ENCODE measurements at regions not wholly inside any gene's neighbourhood (a gene's known extent, or its start where the extent isn't known, plus 50 kb on each side); places are given as distances from the start of the nearest gene placed in this dataset.

GRCh38 chr10:6929148-6929830 is 349.2 kb upstream of the PRKCQ start:
- in situ Hi-C loops (cut with MboI; ENCODE audit: low sequenced_read_pairs) = no loop called here

GRCh38 chr10:6928586-6928985 is 348.5 kb upstream of the PRKCQ start:
- in situ Hi-C loops (cut with MboI; ENCODE audit: low sequenced_read_pairs) = no loop called here

- in situ Hi-C loops (cut with MboI; ENCODE audit: low sequenced_read_pairs) = no loop called here
Observed at GRCh38 chr10:6926971-6927370, 346.9 kb upstream of the PRKCQ start.

- in situ Hi-C loops (cut with MboI; ENCODE audit: low sequenced_read_pairs) = no loop called here
Observed at GRCh38 chr10:6925146-6925545, 345.1 kb upstream of the PRKCQ start.

GRCh38 chr10:6924166-6924565 is 344.1 kb upstream of the PRKCQ start:
- in situ Hi-C loops (cut with MboI; ENCODE audit: low sequenced_read_pairs) = loop anchor here (25.0 kb wide), 1 partner anchor 488 kb away; the partner anchor contains the start of gene SFMBT2

GRCh38 chr10:6921026-6921425 is 340.9 kb upstream of the PRKCQ start:
- in situ Hi-C loops (cut with MboI; ENCODE audit: low sequenced_read_pairs) = loop anchor here (25.0 kb wide), 1 partner anchor 491 kb away; the partner anchor contains the start of gene SFMBT2

- in situ Hi-C loops (cut with MboI; ENCODE audit: low sequenced_read_pairs) = loop anchor here (25.0 kb wide), 1 partner anchor 492 kb away; the partner anchor contains the start of gene SFMBT2
Observed at GRCh38 chr10:6920072-6921019, 340.3 kb upstream of the PRKCQ start.

- in situ Hi-C loops (cut with MboI; ENCODE audit: low sequenced_read_pairs) = loop anchor here (10.0 to 25.0 kb wide), 2 partner anchors 74 to 493 kb away; partner anchors contain the start of gene SFMBT2
Observed at GRCh38 chr10:6919077-6919476, 339.0 kb upstream of the PRKCQ start.

- in situ Hi-C loops (cut with MboI; ENCODE audit: low sequenced_read_pairs) = loop anchor here (10.0 to 25.0 kb wide), 2 partner anchors 74 to 494 kb away; partner anchors contain the start of gene SFMBT2
Observed at GRCh38 chr10:6918305-6918704, 338.2 kb upstream of the PRKCQ start.

- in situ Hi-C loops (cut with MboI; ENCODE audit: low sequenced_read_pairs) = loop anchor here (10.0 to 25.0 kb wide), 2 partner anchors 72 to 495 kb away; partner anchors contain the start of gene SFMBT2
Observed at GRCh38 chr10:6917125-6917524, 337.0 kb upstream of the PRKCQ start.

- in situ Hi-C loops (cut with MboI; ENCODE audit: low sequenced_read_pairs) = loop anchor here (10.0 to 25.0 kb wide), 2 partner anchors 72 to 496 kb away; partner anchors contain the start of gene SFMBT2
Observed at GRCh38 chr10:6916601-6917000, 336.5 kb upstream of the PRKCQ start.

- in situ Hi-C loops (cut with MboI; ENCODE audit: low sequenced_read_pairs) = loop anchor here (10.0 to 25.0 kb wide), 2 partner anchors 71 to 497 kb away; partner anchors contain the start of gene SFMBT2
Observed at GRCh38 chr10:6915307-6915706, 335.2 kb upstream of the PRKCQ start.

- in situ Hi-C loops (cut with MboI; ENCODE audit: low sequenced_read_pairs) = loop anchor here (10.0 to 25.0 kb wide), 2 partner anchors 68 to 499 kb away; partner anchors contain the start of gene SFMBT2
Observed at GRCh38 chr10:6912929-6913328, 332.9 kb upstream of the PRKCQ start.

GRCh38 chr10:6912424-6912823 is 332.3 kb upstream of the PRKCQ start:
- in situ Hi-C loops (cut with MboI; ENCODE audit: low sequenced_read_pairs) = loop anchor here (10.0 to 25.0 kb wide), 2 partner anchors 68 to 500 kb away; partner anchors contain the start of gene SFMBT2

- in situ Hi-C loops (cut with MboI; ENCODE audit: low sequenced_read_pairs) = loop anchor here (10.0 to 25.0 kb wide), 2 partner anchors 67 to 500 kb away; partner anchors contain the start of gene SFMBT2
Observed at GRCh38 chr10:6912021-6912420, 331.9 kb upstream of the PRKCQ start.

GRCh38 chr10:6909905-6910560 is 330.0 kb upstream of the PRKCQ start:
- in situ Hi-C loops (cut with MboI; ENCODE audit: low sequenced_read_pairs) = loop anchor here (10.0 to 25.0 kb wide), 2 partner anchors 65 to 502 kb away; partner anchors contain the start of gene SFMBT2

GRCh38 chr10:6907877-6908530 is 327.9 kb upstream of the PRKCQ start:
- in situ Hi-C loops (cut with MboI; ENCODE audit: low sequenced_read_pairs) = loop anchor here (25.0 kb wide), 1 partner anchor 504 kb away; the partner anchor contains the start of gene SFMBT2

- in situ Hi-C loops (cut with MboI; ENCODE audit: low sequenced_read_pairs) = no loop called here
Observed at GRCh38 chr10:6894405-6894804, 314.3 kb upstream of the PRKCQ start.

GRCh38 chr10:6892864-6893263 is 312.8 kb upstream of the PRKCQ start:
- in situ Hi-C loops (cut with MboI; ENCODE audit: low sequenced_read_pairs) = no loop called here

GRCh38 chr10:6891924-6892323 is 311.8 kb upstream of the PRKCQ start:
- in situ Hi-C loops (cut with MboI; ENCODE audit: low sequenced_read_pairs) = no loop called here
